ENCODE measurements at regions not wholly inside any gene's neighbourhood (a gene's known extent, or its start where the extent isn't known, plus 50 kb on each side); places are given as distances from the start of the nearest gene placed in this dataset.

- TF ChIP-seq CTCF (IDR thresholded peaks at IDR 0.05) = no peak
- TF ChIP-seq POLR2A (IDR thresholded peaks at IDR 0.05) = no peak
These were observed 50.9 kb upstream of the KCNE4 start for GRCh38 chr2:223000872-223001796.

Data from uterus (tissue), 2 donors.